ENCODE measurements at regions not wholly inside any gene's neighbourhood (a gene's known extent, or its start where the extent isn't known, plus 50 kb on each side); places are given as distances from the start of the nearest gene placed in this dataset.
A peak's percentile ranks its signal among the peaks of the same experiment; 100 is the strongest.
"Not testable (repeated sequence)": the region's sequence is repeated elsewhere in the genome, so short reads cannot be mapped to it uniquely, and the experiment has no call there.

- DNase-seq: peak in 2 of 10 donors; percentile 56 to 62
- intact Hi-C loops (cut with DNase I): not testable (repeated sequence)
Measured at GRCh38 chr11:48902153-48902450, 81.6 kb downstream of the TRIM51G start.

- intact Hi-C loops (cut with DNase I): not testable (repeated sequence)
- DNase-seq: peak in 3 of 10 donors; percentile 39 to 52 (median 39)
Measured at GRCh38 chr11:48901381-48902152, 82.1 kb downstream of the TRIM51G start.

GRCh38 chr11:48900801-48901181 lies 82.9 kb downstream of the TRIM51G start:
- DNase-seq: peak in 3 of 10 donors; percentile 21 to 68 (median 53)
- intact Hi-C loops (cut with DNase I): not testable (repeated sequence)

- intact Hi-C loops (cut with DNase I): no loop called here
Measured at GRCh38 chr11:48900131-48900800, 83.4 kb downstream of the TRIM51G start.

GRCh38 chr11:48880021-48880441 lies 103.7 kb downstream of the TRIM51G start:
- DNase-seq: peak in 5 of 10 donors; percentile 5 to 73 (median 62)
- intact Hi-C loops (cut with DNase I): no loop called here

More at GRCh38 chr11:48900131-48900800, 83.4 kb downstream of the TRIM51G start:
- peak in 4 of 10 donors; percentile 20 to 77 (median 53) for DNase-seq

GRCh38 chr11:48879256-48879655 lies 104.4 kb downstream of the TRIM51G start:
- no peak for DNase-seq
- intact Hi-C loops (cut with DNase I): no loop called here
